A549 (cell line): ENCODE measurements at regions not wholly inside any gene's neighbourhood (a gene's known extent, or its start where the extent isn't known, plus 50 kb on each side); places are given as distances from the start of the nearest gene placed in this dataset.

ENCODE experiments used
- CHD2 ChIP-seq: fragments of 150-350 bp; IDR thresholded peaks from 2 replicates; pipeline ENCODE4 v1.6.1; 2014; ENCODE audit warnings: low read length; ENCODE audit not compliant: partially characterized antibody
- POLR2A ChIP-seq: IDR thresholded peaks from 2 replicates; pipeline ENCODE4 v1.6.1; 2012; ENCODE audit warnings: mild to moderate bottlenecking, low read length
- RAD21 ChIP-seq, 2 experiments: fragments of >200 bp in 1 of 2; sonication (Bioruptor Twin) in 1 of 2; formaldehyde crosslinking in 1 of 2; IDR thresholded peaks in 1 of 2; conservative IDR thresholded peaks in 1 of 2; 2 replicates in 1 of 2; 3 replicates in 1 of 2; pipeline ENCODE4 v1.6.1; 2012 to 2018; ENCODE audit warnings: inconsistent platforms in 1 of 2
- TF ChIP-seq, protein P1 (sequence below): fragments of 200-600 bp; sonication (generic); IDR thresholded peaks from 2 replicates; pipeline ENCODE4 v1.6.1; 2016; ENCODE audit warnings: antibody characterized with exemption, mild to moderate bottlenecking, moderate library complexity
- TF ChIP-seq, protein P2 (sequence below): fragments of >200 bp; sonication (Bioruptor Twin); formaldehyde crosslinking; IDR thresholded peaks from 3 replicates; pipeline ENCODE4 v1.5.1; 2016

DNA sequence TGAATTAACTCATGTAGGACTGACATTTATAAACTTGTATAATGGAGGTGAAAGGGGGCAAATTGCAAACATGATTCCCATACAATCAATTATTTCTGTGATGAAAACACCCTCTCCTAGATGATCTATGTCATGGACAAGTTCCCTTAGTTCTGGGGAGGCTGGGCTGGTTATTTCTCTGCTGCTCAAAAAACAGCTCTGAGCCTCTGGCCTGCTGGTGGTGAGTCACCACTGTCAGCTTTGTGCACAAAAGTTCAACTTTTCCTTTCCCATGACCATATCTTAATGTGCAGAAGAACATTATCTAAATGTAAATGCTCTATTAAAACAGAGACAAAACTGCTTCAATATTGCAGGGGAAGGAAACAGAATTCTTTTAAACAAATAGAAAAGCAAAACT lies 85.0 kb downstream of the HMHB1 start:
- TF ChIP-seq, protein P1, sequence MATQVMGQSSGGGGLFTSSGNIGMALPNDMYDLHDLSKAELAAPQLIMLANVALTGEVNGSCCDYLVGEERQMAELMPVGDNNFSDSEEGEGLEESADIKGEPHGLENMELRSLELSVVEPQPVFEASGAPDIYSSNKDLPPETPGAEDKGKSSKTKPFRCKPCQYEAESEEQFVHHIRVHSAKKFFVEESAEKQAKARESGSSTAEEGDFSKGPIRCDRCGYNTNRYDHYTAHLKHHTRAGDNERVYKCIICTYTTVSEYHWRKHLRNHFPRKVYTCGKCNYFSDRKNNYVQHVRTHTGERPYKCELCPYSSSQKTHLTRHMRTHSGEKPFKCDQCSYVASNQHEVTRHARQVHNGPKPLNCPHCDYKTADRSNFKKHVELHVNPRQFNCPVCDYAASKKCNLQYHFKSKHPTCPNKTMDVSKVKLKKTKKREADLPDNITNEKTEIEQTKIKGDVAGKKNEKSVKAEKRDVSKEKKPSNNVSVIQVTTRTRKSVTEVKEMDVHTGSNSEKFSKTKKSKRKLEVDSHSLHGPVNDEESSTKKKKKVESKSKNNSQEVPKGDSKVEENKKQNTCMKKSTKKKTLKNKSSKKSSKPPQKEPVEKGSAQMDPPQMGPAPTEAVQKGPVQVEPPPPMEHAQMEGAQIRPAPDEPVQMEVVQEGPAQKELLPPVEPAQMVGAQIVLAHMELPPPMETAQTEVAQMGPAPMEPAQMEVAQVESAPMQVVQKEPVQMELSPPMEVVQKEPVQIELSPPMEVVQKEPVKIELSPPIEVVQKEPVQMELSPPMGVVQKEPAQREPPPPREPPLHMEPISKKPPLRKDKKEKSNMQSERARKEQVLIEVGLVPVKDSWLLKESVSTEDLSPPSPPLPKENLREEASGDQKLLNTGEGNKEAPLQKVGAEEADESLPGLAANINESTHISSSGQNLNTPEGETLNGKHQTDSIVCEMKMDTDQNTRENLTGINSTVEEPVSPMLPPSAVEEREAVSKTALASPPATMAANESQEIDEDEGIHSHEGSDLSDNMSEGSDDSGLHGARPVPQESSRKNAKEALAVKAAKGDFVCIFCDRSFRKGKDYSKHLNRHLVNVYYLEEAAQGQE = no peak
- TF ChIP-seq, protein P2, sequence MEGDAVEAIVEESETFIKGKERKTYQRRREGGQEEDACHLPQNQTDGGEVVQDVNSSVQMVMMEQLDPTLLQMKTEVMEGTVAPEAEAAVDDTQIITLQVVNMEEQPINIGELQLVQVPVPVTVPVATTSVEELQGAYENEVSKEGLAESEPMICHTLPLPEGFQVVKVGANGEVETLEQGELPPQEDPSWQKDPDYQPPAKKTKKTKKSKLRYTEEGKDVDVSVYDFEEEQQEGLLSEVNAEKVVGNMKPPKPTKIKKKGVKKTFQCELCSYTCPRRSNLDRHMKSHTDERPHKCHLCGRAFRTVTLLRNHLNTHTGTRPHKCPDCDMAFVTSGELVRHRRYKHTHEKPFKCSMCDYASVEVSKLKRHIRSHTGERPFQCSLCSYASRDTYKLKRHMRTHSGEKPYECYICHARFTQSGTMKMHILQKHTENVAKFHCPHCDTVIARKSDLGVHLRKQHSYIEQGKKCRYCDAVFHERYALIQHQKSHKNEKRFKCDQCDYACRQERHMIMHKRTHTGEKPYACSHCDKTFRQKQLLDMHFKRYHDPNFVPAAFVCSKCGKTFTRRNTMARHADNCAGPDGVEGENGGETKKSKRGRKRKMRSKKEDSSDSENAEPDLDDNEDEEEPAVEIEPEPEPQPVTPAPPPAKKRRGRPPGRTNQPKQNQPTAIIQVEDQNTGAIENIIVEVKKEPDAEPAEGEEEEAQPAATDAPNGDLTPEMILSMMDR = no peak
- TF ChIP-seq CHD2 = no peak
- no peak for TF ChIP-seq RAD21 (conservative IDR thresholded peaks at IDR 0.05 in 1 of 2, IDR thresholded peaks at IDR 0.05 in 1 of 2)
- no peak for TF ChIP-seq POLR2A
